GM12801 (cell line): ENCODE measurements at regions not wholly inside any gene's neighbourhood (a gene's known extent, or its start where the extent isn't known, plus 50 kb on each side); places are given as distances from the start of the nearest gene placed in this dataset.

Experiments
- CTCF ChIP-seq: IDR thresholded peaks from one replicate; pipeline ENCODE4 v1.5.1; 2011; ENCODE audit warnings: control low read depth; ENCODE audit not compliant: insufficient read length; ENCODE audit errors: extremely low read depth

- TF ChIP-seq CTCF, result no peak
Measured at GRCh38 chr5:165913059-165913458, 2378.4 kb upstream of the WWC1 start.

DNA sequence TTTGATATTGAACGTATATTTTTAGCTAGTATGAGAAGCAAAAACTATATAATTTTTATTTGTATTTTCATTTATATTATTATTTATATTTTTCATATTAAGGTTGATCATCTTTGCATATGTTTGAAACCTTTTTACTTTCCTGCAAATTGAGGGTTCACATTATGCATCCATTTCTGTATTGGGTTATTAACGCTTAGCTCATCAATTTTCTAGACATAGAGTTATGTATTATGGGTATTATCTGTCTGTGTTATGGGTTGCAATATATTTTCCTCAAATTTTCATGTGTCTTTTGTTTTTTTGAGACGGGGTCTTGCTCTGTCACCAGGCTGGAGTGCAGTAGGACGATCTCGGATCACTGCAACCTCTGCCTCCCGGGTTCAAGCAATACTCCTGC, 2377.0 kb upstream of the WWC1 start:
- TF ChIP-seq CTCF, result no peak

- TF ChIP-seq CTCF, result no peak
Measured at GRCh38 chr5:165919196-165919595, 2372.2 kb upstream of the WWC1 start.

DNA sequence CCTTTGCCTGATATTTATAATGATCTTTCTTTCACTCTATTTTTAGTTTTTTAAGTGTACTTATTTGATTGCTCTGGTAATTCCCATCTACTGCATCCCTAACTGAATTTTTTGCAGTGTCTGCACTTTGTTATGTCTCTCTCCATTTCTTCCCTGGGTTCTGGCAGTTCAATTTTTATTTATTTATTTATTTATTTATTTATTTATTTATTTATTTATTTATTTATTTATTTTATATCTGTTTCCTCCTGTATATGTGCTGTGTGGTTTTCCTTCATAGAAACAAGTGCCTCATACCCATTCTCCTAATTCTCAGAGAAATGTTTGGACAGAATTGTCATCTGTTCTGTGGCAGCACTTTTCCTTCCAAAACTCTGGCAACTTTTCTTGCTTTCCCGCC, 2370.8 kb upstream of the WWC1 start:
- TF ChIP-seq CTCF, result no peak

DNA sequence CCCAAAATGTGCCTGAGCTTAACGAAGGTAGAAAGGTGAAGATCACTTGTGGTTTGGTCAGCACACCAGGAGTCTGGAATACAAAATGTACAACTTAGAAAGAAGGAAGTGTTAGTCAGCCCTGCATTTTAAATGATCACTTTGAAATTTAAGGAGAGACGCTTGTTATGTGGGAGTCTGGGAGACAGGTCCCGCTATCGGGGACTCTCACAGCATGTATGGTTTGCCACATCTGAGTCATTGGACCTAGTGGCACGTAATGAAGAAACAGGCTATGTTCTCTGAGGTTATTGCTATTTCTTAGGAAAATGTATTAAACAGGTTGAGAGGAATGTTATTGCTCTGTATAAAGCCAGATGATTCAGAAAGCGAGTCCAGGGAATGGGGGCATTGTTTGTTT, 2362.5 kb upstream of the WWC1 start:
- no peak for TF ChIP-seq CTCF

DNA sequence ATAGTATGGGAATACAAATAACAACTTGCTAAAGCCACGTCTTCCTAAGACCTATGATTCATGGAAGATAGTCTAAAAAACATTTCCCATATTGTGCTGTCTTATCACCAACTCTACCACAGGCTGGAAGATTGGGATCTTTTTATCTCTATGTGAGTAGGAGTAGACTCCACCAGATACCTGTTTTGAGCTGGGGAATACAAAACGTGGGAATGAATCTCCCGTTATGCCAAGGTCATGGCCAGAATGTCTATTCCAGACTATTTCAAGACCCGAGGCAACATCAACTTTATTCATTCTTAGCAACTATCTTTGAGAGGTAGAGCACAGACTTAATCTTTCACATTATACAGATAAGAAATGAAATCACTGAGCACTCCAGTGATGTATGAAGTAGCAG, 2350.9 kb upstream of the WWC1 start:
- no peak for TF ChIP-seq CTCF

DNA sequence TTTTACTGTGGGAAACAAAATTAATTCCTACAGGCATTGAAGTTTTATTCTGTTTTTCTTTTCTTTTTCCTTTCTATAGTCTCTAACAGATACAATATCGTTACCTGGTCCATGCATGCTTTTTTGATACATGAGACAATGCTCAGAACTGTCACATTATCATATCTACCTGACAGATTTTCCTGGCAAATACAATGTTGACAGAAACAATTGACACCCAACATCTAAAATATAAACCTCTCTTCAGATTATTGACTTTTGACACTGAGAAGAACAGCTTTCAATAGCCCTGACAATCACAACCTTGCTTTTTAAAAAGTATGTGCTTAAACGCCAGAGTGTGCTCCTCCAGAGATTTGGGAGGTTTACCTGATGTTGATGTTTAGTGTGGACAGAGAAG, 2334.6 kb upstream of the WWC1 start:
- TF ChIP-seq CTCF, result no peak

DNA sequence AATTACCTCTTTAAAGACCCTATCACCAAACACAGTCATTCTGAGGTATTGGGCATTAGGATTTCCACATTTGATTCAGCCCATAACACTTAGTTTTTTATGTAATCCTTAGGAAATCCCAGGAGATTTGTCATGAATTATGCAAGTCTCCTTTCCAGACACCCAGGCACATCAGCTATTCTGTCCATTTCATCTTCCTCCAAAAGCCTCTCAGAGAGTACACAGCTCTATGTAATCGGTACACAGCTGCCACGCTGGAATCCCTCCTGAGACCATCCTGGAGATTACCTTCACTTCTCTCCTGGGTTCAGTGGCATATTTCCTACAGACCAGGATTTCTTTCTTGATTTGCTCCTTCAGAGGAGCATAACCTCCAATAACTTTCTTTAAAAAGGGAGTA, 2309.8 kb upstream of the WWC1 start:
- no peak for TF ChIP-seq CTCF
